D721Med (cell line): ENCODE measurements at regions not wholly inside any gene's neighbourhood (a gene's known extent, or its start where the extent isn't known, plus 50 kb on each side); places are given as distances from the start of the nearest gene placed in this dataset.

Experiments
- DNase-seq: peaks from one replicate; pipeline ENCODE4 v3.0.0; 2011; ENCODE audit warnings: low spot score; ENCODE audit not compliant: insufficient read length
- FAIRE-seq: peaks from 2 replicates; lab custom pipeline; 2011; peaks lifted over from hg19 to GRCh38; lab: Jason Lieb, UNC
- TF ChIP-seq, protein P1 (sequence below): IDR thresholded peaks from 2 replicates; pipeline ENCODE4 v1.5.1; 2012; ENCODE audit warnings: mild to moderate bottlenecking, control low read depth; ENCODE audit not compliant: insufficient read depth; ENCODE audit errors: missing control alignments

DNA sequence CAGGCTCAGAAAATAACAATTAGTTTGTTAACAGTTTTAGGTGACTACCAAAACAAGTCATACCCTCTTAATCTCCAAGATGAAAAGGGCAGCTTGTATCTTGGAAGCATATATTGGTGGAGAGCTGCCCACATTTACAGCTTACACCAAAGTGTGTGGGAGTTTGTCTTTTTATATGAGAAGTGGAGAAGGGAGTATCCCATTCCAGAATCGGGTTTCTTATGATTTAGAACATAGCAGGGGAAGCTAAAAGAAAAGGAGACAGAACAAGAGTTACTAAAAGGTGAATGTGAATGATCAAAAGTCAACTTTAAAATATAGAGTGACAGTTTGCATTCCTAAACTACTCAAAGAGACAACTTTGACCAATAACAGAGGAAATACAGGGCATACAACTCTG, 338.6 kb upstream of the VWC2 start:
- FAIRE-seq: no peak

DNA sequence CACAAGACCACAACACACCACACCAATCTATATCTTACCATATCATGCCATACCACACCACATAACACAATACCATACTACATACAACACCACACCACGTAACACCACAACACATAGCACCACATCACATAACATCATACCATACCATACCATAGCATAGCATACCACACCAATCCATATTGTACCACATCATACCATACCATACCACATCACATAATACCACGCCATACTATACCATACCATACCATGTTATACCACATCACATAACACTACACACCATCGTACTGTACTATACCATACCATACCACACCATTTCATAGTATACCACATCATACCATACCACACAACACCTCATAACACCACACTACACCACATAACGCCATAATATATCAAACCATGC, 335.2 kb upstream of the VWC2 start:
- DNase-seq (no peak), FAIRE-seq (no peak)
- TF ChIP-seq, protein P1, sequence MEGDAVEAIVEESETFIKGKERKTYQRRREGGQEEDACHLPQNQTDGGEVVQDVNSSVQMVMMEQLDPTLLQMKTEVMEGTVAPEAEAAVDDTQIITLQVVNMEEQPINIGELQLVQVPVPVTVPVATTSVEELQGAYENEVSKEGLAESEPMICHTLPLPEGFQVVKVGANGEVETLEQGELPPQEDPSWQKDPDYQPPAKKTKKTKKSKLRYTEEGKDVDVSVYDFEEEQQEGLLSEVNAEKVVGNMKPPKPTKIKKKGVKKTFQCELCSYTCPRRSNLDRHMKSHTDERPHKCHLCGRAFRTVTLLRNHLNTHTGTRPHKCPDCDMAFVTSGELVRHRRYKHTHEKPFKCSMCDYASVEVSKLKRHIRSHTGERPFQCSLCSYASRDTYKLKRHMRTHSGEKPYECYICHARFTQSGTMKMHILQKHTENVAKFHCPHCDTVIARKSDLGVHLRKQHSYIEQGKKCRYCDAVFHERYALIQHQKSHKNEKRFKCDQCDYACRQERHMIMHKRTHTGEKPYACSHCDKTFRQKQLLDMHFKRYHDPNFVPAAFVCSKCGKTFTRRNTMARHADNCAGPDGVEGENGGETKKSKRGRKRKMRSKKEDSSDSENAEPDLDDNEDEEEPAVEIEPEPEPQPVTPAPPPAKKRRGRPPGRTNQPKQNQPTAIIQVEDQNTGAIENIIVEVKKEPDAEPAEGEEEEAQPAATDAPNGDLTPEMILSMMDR: no peak

More for the DNA sequence above, 338.6 kb upstream of the VWC2 start:
- DNase-seq: no peak
- TF ChIP-seq, protein P1: no peak

DNA sequence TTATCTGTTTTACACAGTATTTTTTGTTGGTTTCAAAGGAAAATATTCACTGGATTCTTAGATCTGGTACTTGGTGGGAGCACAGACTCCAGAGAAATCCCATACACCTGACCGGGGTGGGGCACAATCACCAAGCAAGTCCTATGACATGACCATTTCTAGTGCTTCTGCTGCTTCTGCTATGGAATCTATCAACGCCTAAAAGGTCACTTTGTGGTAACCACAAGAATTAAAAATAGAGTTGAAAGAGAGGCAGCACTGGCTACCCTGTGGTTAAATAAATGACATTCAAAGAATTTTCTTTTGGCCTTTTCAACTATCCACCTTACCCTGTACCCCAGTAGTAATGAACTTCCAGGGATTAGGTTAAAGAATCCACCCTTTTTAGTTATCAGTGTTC, 329.9 kb upstream of the VWC2 start:
- no peak for FAIRE-seq
- no peak for DNase-seq
- TF ChIP-seq, protein P1: no peak

DNA sequence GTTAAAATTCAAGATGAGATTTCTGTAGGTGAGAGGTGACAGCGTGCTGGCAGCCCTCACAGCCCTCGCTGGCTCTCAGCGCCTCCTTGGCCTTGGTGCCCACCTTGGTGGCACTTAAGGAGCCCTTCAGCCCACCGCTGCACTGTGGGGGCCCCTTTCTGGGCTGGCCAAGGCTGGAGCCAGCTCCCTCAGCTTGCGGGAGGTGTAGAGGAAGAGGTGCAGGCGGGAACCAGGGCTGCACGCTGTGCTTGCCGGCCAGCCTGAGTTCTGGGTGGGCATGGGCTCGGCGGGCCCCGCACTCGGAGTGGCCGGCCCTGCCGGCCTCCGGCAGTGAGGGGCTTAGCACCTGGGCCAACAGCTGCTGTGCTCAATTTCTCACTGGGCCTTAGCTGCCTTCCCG, 320.0 kb upstream of the VWC2 start:
- FAIRE-seq (no peak), DNase-seq (no peak)
- TF ChIP-seq, protein P1: no peak

DNA sequence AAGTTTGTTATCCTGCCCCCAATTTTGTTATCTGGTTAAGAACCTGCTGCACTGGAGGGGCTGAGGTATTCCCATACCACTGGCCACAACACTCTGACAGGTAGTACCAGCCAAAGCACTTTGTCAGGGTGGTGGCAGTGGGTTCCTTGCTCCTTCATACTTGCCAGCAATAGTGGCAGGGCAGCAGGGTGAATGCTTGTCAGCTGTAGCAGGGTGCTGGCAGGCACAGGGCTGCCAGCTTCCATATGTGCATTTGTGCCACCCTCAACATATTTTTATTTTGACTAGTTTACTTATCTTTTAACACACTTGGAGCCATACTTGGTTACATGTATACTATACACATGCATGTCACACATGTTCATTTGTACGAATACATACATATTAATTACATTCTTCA, 294.0 kb upstream of the VWC2 start:
- no peak for FAIRE-seq
- DNase-seq: no peak

DNA sequence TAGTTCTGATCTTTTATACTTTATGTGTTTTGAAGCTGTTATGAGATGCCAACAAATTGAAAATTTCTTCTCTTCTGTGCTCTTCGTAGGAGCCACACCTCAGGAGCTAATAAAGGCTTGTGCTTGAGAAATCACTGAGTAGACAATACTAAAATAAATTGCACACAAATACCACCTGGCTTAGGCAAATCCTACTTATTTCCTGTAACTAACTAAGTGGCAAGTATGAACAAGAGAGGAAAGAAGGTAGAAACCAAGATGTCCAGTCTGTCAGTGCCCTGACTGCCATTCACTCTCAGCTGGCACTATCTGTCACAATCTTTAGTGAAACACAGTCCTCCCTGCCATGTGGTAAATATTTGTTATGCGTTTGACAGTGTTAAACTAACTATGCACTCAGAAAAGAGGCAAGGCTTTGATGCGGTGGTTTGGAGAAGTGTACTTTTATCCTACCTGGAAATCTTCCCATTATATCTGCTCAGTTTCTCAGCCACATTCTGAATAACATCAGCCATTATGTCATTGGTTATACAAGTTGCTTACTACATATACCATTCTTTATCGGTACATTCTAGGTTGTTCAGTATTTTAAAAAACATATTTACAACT, 293.4 kb upstream of the VWC2 start:
- FAIRE-seq (no peak), DNase-seq (no peak)
- TF ChIP-seq, protein P1: no peak

More for the DNA sequence above, 294.0 kb upstream of the VWC2 start:
- TF ChIP-seq, protein P1: no peak

DNA sequence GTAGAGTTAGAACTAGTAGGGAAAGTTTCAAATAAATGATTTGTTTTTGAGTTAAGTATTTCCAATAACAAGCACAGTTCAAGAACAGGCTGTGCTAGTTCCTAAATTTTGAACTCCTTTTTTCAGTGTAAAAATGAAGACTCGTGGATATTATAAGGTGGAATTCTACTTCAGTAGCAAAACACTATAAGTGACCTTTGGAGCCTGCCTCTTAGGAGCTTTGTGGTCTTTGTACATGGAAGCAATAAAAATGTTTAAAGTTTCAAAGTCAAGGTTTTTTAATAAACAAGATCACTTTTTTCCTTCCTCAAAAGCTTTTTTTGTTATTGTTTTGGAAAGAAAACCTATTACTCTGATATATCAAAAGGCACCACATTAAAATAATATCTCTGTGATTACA, 292.4 kb upstream of the VWC2 start:
- DNase-seq (no peak), FAIRE-seq (no peak)
- TF ChIP-seq, protein P1: no peak
